Hepatocyte (in vitro differentiated cells): ENCODE measurements at regions not wholly inside any gene's neighbourhood (a gene's known extent, or its start where the extent isn't known, plus 50 kb on each side); places are given as distances from the start of the nearest gene placed in this dataset.

ENCODE experiments used
- DNase-seq: peaks from one replicate; pipeline ENCODE4 v3.0.0-alpha.2; 2016; ENCODE audit warnings: low spot score
- H2AFZ ChIP-seq: fragments of 200-600 bp; sonication (generic); 2 replicates; pipeline ENCODE4 v1.6.0; 2016; ENCODE audit warnings: antibody characterized with exemption, mild to moderate bottlenecking
- H3K27ac ChIP-seq: fragments of 200-600 bp; sonication (generic); 2 replicates; pipeline ENCODE4 v1.5.1; 2016; ENCODE audit warnings: mild to moderate bottlenecking
- H3K27me3 ChIP-seq: fragments of 200-600 bp; sonication (generic); 2 replicates; pipeline ENCODE4 v1.6.1; 2016
- H3K36me3 ChIP-seq: fragments of 200-600 bp; sonication (generic); replicated peaks from 2 replicates; pipeline ENCODE4 v1.5.1; 2016; ENCODE audit warnings: low read depth; ENCODE audit not compliant: insufficient read depth
- H3K4me1 ChIP-seq: fragments of 200-600 bp; sonication (generic); 2 replicates; pipeline ENCODE4 v1.5.1; 2016; ENCODE audit warnings: mild to moderate bottlenecking, moderate library complexity; ENCODE audit not compliant: insufficient read depth
- H3K4me2 ChIP-seq: fragments of 200-600 bp; sonication (generic); 2 replicates; pipeline ENCODE4 v1.6.0; 2016
- H3K4me3 ChIP-seq: fragments of 200-600 bp; sonication (generic); 2 replicates; pipeline ENCODE4 v1.5.1; 2016; ENCODE audit warnings: mild to moderate bottlenecking
- H3K79me2 ChIP-seq: fragments of 200-600 bp; sonication (generic); 2 replicates; pipeline ENCODE4 v1.6.0; 2017; ENCODE audit warnings: mild to moderate bottlenecking
- H3K9me2 ChIP-seq: fragments of 200-600 bp; sonication (generic); replicated peaks from 2 replicates; pipeline ENCODE4 v1.6.0; 2017; ENCODE audit warnings: mild to moderate bottlenecking; ENCODE audit not compliant: insufficient read depth
- H3K9me3 ChIP-seq: fragments of 200-600 bp; sonication (generic); 2 replicates; pipeline ENCODE4 v1.5.1; 2016; ENCODE audit warnings: low read depth, mild to moderate bottlenecking
- H4K20me1 ChIP-seq: fragments of 200-600 bp; sonication (generic); 2 replicates; pipeline ENCODE4 v1.6.0; 2016; ENCODE audit warnings: mild to moderate bottlenecking; ENCODE audit not compliant: insufficient read depth, poor library complexity, severe bottlenecking
- CTCF ChIP-seq: fragments of 200-600 bp; sonication (generic); IDR thresholded peaks from 2 replicates; pipeline ENCODE4 v1.5.1; 2016; ENCODE audit warnings: antibody characterized with exemption, mild to moderate bottlenecking; ENCODE audit not compliant: poor library complexity
- EZH2 ChIP-seq: fragments of 200-600 bp; sonication (generic); IDR thresholded peaks from 2 replicates; pipeline ENCODE4 v1.6.1; 2016; ENCODE audit warnings: antibody characterized with exemption, mild to moderate bottlenecking, borderline replicate concordance
- EZH2phosphoT487 ChIP-seq: fragments of 200-600 bp; sonication (generic); IDR thresholded peaks from one replicate; pipeline ENCODE4 v1.6.1; 2018; ENCODE audit warnings: antibody characterized with exemption, mild to moderate bottlenecking, low read depth, moderate library complexity; ENCODE audit not compliant: unreplicated experiment, severe bottlenecking
- WGBS: methylation state at CpG from one replicate; pipeline ENCODE4 v1.1.6; 2016; ENCODE audit warnings: low lambda C conversion rate; ENCODE audit errors: missing lambda C conversion rate; 5-methylcytosine and 5-hydroxymethylcytosine counted together

GRCh38 chr5:14004598-14005394 is 60.3 kb upstream of the DNAH5 start:
- Histone ChIP-seq H3K36me3 (no peaks in the 10 kb centered on the region), H3K4me3 (no peak overlapping the region), H3K79me2 (no peaks in the 10 kb centered on the region), H3K9me3 (no peaks in the 10 kb centered on the region), H3K27ac (no peak overlapping the region), H3K4me2 (no peak overlapping the region), H4K20me1 (no peaks in the 10 kb centered on the region), H3K27me3 (no peaks in the 10 kb centered on the region), H3K9me2 (no peaks in the 10 kb centered on the region), H2AFZ (no peak overlapping the region), H3K4me1 (peaks cover 3% of the 10 kb centered on the region)
- DNase-seq: no peak
- 92% methylated on average over 6 of the region's 6 CpGs for WGBS
- TF ChIP-seq EZH2phosphoT487 (no peak), EZH2 (no peak), CTCF (no peak)

- Histone ChIP-seq H3K27ac (no peak overlapping the region), H3K27me3 (no peaks in the 10 kb centered on the region), H2AFZ (no peak overlapping the region), H3K36me3 (no peaks in the 10 kb centered on the region), H3K4me3 (no peak overlapping the region), H4K20me1 (no peaks in the 10 kb centered on the region), H3K4me2 (no peak overlapping the region), H3K4me1 (no peaks in the 10 kb centered on the region), H3K79me2 (no peaks in the 10 kb centered on the region), H3K9me2 (no peaks in the 10 kb centered on the region), H3K9me3 (no peaks in the 10 kb centered on the region)
- WGBS: 79% methylated on average over 4 of the region's 4 CpGs
- no peak for DNase-seq
- TF ChIP-seq EZH2phosphoT487: no peak
- TF ChIP-seq CTCF: no peak
- TF ChIP-seq EZH2: no peak
Measured at GRCh38 chr5:14003936-14004335, 59.4 kb upstream of the DNAH5 start.

GRCh38 chr5:14003513-14003912 is 59.0 kb upstream of the DNAH5 start:
- Histone ChIP-seq H3K27me3 (no peaks in the 10 kb centered on the region), H4K20me1 (no peaks in the 10 kb centered on the region), H3K4me2 (no peak overlapping the region), H2AFZ (no peak overlapping the region), H3K4me1 (no peaks in the 10 kb centered on the region), H3K27ac (no peak overlapping the region), H3K9me3 (no peaks in the 10 kb centered on the region), H3K4me3 (no peak overlapping the region), H3K79me2 (no peaks in the 10 kb centered on the region), H3K36me3 (no peaks in the 10 kb centered on the region), H3K9me2 (no peaks in the 10 kb centered on the region)
- no peak for TF ChIP-seq EZH2phosphoT487
- no peak for TF ChIP-seq EZH2
- TF ChIP-seq CTCF: no peak
- 76% methylated on average over 2 of the region's 2 CpGs for WGBS
- DNase-seq: no peak
